Osteocyte (in vitro differentiated cells): ENCODE measurements at regions not wholly inside any gene's neighbourhood (a gene's known extent, or its start where the extent isn't known, plus 50 kb on each side); places are given as distances from the start of the nearest gene placed in this dataset.

Experiments used
- DNase-seq: peaks from one replicate; pipeline ENCODE4 v3.0.0; 2021; ENCODE audit warnings: mixed read lengths; ENCODE audit not compliant: unreplicated experiment; ENCODE audit errors: extremely low spot score
- H3K27ac Mint-ChIP-seq: one replicate; pipeline ENCODE4 v1.8.0; 2021; ENCODE audit warnings: mild to moderate bottlenecking, mixed read lengths; ENCODE audit not compliant: unreplicated experiment
- H3K27me3 Mint-ChIP-seq: one replicate; pipeline ENCODE4 v1.8.0; 2021; ENCODE audit warnings: mixed read lengths; ENCODE audit not compliant: unreplicated experiment
- H3K36me3 Mint-ChIP-seq: one replicate; pipeline ENCODE4 v1.8.0; 2021; ENCODE audit warnings: mixed read lengths; ENCODE audit not compliant: unreplicated experiment
- H3K4me1 Mint-ChIP-seq: one replicate; pipeline ENCODE4 v1.8.0; 2021; ENCODE audit warnings: mixed read lengths; ENCODE audit not compliant: unreplicated experiment
- H3K4me3 Mint-ChIP-seq: one replicate; pipeline ENCODE4 v1.8.0; 2021; ENCODE audit warnings: mild to moderate bottlenecking, moderate library complexity, mixed read lengths; ENCODE audit not compliant: unreplicated experiment
- H3K9me3 Mint-ChIP-seq: one replicate; pipeline ENCODE4 v1.8.0; 2021; ENCODE audit warnings: mixed read lengths; ENCODE audit not compliant: unreplicated experiment
- CTCF ChIP-seq: fragments of 200-600 bp; sonication (generic); IDR thresholded peaks from 2 replicates; pipeline ENCODE4 v1.5.0; 2021; ENCODE audit warnings: antibody characterized with exemption, mild to moderate bottlenecking, moderate library complexity

- H3K27ac Mint-ChIP-seq = no peak overlapping the region
- no peaks in the 10 kb centered on the region for H3K27me3 Mint-ChIP-seq
- no peaks in the 10 kb centered on the region for H3K4me1 Mint-ChIP-seq
- no peak for DNase-seq
- no peaks in the 10 kb centered on the region for H3K36me3 Mint-ChIP-seq
- peaks cover 1% of the 10 kb centered on the region for H3K9me3 Mint-ChIP-seq
- H3K4me3 Mint-ChIP-seq = no peak overlapping the region
- no peak for TF ChIP-seq CTCF
Observed at GRCh38 chr14:101025696-101026095, 122.2 kb upstream of the RTL1 start.

GRCh38 chr14:101026341-101026740 is 122.8 kb upstream of the RTL1 start:
- no peak for TF ChIP-seq CTCF
- H3K9me3 Mint-ChIP-seq = no peaks in the 10 kb centered on the region
- H3K4me3 Mint-ChIP-seq = no peak overlapping the region
- no peak overlapping the region for H3K27ac Mint-ChIP-seq
- H3K36me3 Mint-ChIP-seq = no peaks in the 10 kb centered on the region
- DNase-seq = no peak
- H3K27me3 Mint-ChIP-seq = no peaks in the 10 kb centered on the region
- H3K4me1 Mint-ChIP-seq = no peaks in the 10 kb centered on the region

- Mint-ChIP-seq H3K9me3 (no peaks in the 10 kb centered on the region), H3K27ac (no peak overlapping the region), H3K27me3 (no peaks in the 10 kb centered on the region), H3K4me3 (no peak overlapping the region), H3K4me1 (no peaks in the 10 kb centered on the region), H3K36me3 (no peaks in the 10 kb centered on the region)
- DNase-seq = no peak
- TF ChIP-seq CTCF = no peak
Observed at GRCh38 chr14:101027291-101027690, 123.8 kb upstream of the RTL1 start.

- DNase-seq = no peak
- TF ChIP-seq CTCF = no peak
- Mint-ChIP-seq H3K9me3 (no peaks in the 10 kb centered on the region), H3K4me1 (no peaks in the 10 kb centered on the region), H3K4me3 (no peak overlapping the region), H3K36me3 (no peaks in the 10 kb centered on the region), H3K27me3 (peaks cover 3% of the 10 kb centered on the region), H3K27ac (no peak overlapping the region)
Observed at GRCh38 chr14:101027966-101028365, 124.4 kb upstream of the RTL1 start.

GRCh38 chr14:101028971-101029667 is 125.6 kb upstream of the RTL1 start:
- H3K4me3 Mint-ChIP-seq = no peak overlapping the region
- H3K9me3 Mint-ChIP-seq = no peaks in the 10 kb centered on the region
- no peaks in the 10 kb centered on the region for H3K4me1 Mint-ChIP-seq
- H3K36me3 Mint-ChIP-seq = no peaks in the 10 kb centered on the region
- H3K27me3 Mint-ChIP-seq = peaks cover 3% of the 10 kb centered on the region
- H3K27ac Mint-ChIP-seq = no peak overlapping the region
- no peak for DNase-seq
- TF ChIP-seq CTCF = no peak
